GM12874 (cell line): ENCODE measurements at regions not wholly inside any gene's neighbourhood (a gene's known extent, or its start where the extent isn't known, plus 50 kb on each side); places are given as distances from the start of the nearest gene placed in this dataset.

Experiments
- CTCF ChIP-seq: IDR thresholded peaks from 2 replicates; pipeline ENCODE4 v1.5.1; 2011; ENCODE audit warnings: low read depth, mild to moderate bottlenecking, control low read depth, low read length, moderate library complexity; ENCODE audit not compliant: insufficient read depth

GRCh38 chr9:87337335-87338087 lies 160.2 kb upstream of the DAPK1 start:
- TF ChIP-seq CTCF: no peak

- no peak for TF ChIP-seq CTCF
These were observed 159.3 kb upstream of the DAPK1 start for GRCh38 chr9:87338088-87338989.

GRCh38 chr9:87340391-87340790 lies 157.3 kb upstream of the DAPK1 start:
- no peak for TF ChIP-seq CTCF

GRCh38 chr9:87342743-87343142 lies 154.9 kb upstream of the DAPK1 start:
- no peak for TF ChIP-seq CTCF

- TF ChIP-seq CTCF: no peak
These were observed 153.7 kb upstream of the DAPK1 start for GRCh38 chr9:87343816-87344430.

- no peak for TF ChIP-seq CTCF
These were observed 151.5 kb upstream of the DAPK1 start for GRCh38 chr9:87346061-87346665.

GRCh38 chr9:87350915-87351314 lies 146.8 kb upstream of the DAPK1 start:
- no peak for TF ChIP-seq CTCF
